ENCODE measurements at regions not wholly inside any gene's neighbourhood (a gene's known extent, or its start where the extent isn't known, plus 50 kb on each side); places are given as distances from the start of the nearest gene placed in this dataset.

DNA sequence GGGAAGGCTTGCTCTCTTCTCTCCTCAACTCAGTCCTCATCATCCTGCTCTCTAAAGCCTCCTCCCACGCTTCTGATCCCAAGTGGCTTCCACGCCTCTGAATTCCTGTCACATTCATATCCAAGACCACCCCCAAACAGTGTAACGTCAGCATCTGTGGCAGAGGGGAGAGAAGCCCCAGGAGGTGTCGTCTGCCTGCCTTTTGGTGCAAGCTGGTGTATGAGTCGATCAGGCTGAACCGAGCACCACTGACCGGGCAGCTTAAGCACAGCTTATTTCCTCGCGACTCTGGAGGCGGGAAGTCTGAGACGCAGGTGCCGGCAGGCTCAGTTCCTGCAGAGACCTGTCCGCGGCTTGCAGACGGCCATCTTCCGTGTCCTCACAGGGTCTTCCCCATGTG, 123.8 kb upstream of the RAB4A start:
- DNase-seq (ENCODE audit: low spot score) (peak; percentile 27), ATAC-seq (peak; percentile 45)
- H3K27ac ChIP-seq (ENCODE audit: low read depth), result no peak overlapping the region
- H3K4me1 ChIP-seq (ENCODE audit: insufficient read depth), result peaks cover 12% of the 10 kb centered on the region; the same call in 1 of the 2 replicates
- no peak overlapping the region for H3K4me3 ChIP-seq
- H3K36me3 Mint-ChIP-seq (ENCODE audit: low read depth), result no peaks in the 10 kb centered on the region
- H3K4me3 Mint-ChIP-seq, result no peak overlapping the region
- H3K27me3 ChIP-seq (ENCODE audit: insufficient read depth), result no peaks in the 10 kb centered on the region
- no peak overlapping the region for H3K27ac Mint-ChIP-seq
- H3F3A ChIP-seq (replicated peaks; ENCODE audit: low read depth), result 0 out of 2 replicates have a peak, but pooled peaks cover 4% of the 10 kb centered on the region
- no peaks in the 10 kb centered on the region for H3K79me2 ChIP-seq (replicated peaks; ENCODE audit: insufficient read depth)
- H2AFZ ChIP-seq, result peak overlapping the region; percentile 78; the same call in 1 of the 2 replicates
- peaks cover 4% of the 10 kb centered on the region for H3K4me1 Mint-ChIP-seq
- no peaks in the 10 kb centered on the region for H3K9me3 Mint-ChIP-seq
- no peak overlapping the region for H3K4me2 ChIP-seq
- H3K36me3 ChIP-seq (ENCODE audit: insufficient read depth), result no peaks in the 10 kb centered on the region
- peaks cover 12% of the 10 kb centered on the region for H3K27me3 Mint-ChIP-seq (ENCODE audit: insufficient read depth, low read depth, poor library complexity)
- H4K20me1 ChIP-seq (replicated peaks; ENCODE audit: insufficient read depth), result no peaks in the 10 kb centered on the region
- H3K9me2 ChIP-seq (ENCODE audit: insufficient read depth), result peaks cover 3% of the 10 kb centered on the region
- TF ChIP-seq, protein P1, sequence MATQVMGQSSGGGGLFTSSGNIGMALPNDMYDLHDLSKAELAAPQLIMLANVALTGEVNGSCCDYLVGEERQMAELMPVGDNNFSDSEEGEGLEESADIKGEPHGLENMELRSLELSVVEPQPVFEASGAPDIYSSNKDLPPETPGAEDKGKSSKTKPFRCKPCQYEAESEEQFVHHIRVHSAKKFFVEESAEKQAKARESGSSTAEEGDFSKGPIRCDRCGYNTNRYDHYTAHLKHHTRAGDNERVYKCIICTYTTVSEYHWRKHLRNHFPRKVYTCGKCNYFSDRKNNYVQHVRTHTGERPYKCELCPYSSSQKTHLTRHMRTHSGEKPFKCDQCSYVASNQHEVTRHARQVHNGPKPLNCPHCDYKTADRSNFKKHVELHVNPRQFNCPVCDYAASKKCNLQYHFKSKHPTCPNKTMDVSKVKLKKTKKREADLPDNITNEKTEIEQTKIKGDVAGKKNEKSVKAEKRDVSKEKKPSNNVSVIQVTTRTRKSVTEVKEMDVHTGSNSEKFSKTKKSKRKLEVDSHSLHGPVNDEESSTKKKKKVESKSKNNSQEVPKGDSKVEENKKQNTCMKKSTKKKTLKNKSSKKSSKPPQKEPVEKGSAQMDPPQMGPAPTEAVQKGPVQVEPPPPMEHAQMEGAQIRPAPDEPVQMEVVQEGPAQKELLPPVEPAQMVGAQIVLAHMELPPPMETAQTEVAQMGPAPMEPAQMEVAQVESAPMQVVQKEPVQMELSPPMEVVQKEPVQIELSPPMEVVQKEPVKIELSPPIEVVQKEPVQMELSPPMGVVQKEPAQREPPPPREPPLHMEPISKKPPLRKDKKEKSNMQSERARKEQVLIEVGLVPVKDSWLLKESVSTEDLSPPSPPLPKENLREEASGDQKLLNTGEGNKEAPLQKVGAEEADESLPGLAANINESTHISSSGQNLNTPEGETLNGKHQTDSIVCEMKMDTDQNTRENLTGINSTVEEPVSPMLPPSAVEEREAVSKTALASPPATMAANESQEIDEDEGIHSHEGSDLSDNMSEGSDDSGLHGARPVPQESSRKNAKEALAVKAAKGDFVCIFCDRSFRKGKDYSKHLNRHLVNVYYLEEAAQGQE (IDR thresholded peaks at IDR 0.05; ENCODE audit: unreplicated experiment), result no peak
- TF ChIP-seq NANOG (IDR thresholded peaks at IDR 0.05; ENCODE audit: borderline replicate concordance), result no peak
- TF ChIP-seq EZH2 (IDR thresholded peaks at IDR 0.05; ENCODE audit: low read depth, unreplicated experiment), result no peak
- TF ChIP-seq POLR2AphosphoS5 (IDR thresholded peaks at IDR 0.05; ENCODE audit: low read depth), result no peak
- no peak for TF ChIP-seq JUNB (IDR thresholded peaks at IDR 0.05; ENCODE audit: unreplicated experiment)

DNA sequence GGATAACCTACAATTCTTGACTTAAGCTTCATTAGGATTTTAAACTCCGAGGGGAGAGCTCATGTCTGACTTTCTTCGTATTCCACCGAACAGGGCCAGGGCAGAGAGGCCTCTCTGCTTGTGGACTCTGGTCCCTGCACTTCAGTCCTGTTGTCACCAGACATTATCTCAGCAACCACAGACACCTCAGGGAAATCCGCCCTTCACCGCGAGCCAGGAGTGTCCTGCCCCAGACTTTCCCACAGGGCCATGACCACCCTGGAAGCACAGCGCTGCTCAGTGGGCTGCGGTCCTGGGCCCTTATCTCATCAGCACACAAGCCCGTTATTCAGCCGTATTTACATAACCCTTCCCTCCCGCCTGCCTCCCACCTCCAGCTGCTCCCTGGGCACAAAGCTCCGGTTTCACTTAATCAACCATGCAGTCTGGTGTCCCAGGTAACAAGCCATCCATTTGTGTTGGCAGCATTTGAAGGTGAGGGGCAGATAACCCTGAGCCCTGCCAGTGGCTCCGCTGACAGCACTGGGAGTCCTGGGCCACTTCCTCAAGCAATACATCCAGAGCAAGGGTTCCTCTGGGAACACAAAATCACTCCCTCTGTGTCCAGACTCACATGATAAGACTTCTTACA, 122.8 kb upstream of the RAB4A start:
- no peaks in the 10 kb centered on the region for H3K79me2 ChIP-seq (replicated peaks; ENCODE audit: insufficient read depth)
- Mint-ChIP-seq H3K9me3 (no peaks in the 10 kb centered on the region), H3K27ac (no peak overlapping the region), H3K27me3 (ENCODE audit: insufficient read depth, low read depth, poor library complexity) (peaks cover 12% of the 10 kb centered on the region), H3K36me3 (ENCODE audit: low read depth) (no peaks in the 10 kb centered on the region), H3K4me1 (peaks cover 4% of the 10 kb centered on the region), H3K4me3 (no peak overlapping the region)
- no peak overlapping the region for H3K4me2 ChIP-seq
- no peak overlapping the region for H3K27ac ChIP-seq (ENCODE audit: low read depth)
- H3K27me3 ChIP-seq (ENCODE audit: insufficient read depth), result no peaks in the 10 kb centered on the region
- H3K36me3 ChIP-seq (ENCODE audit: insufficient read depth), result no peaks in the 10 kb centered on the region
- H3K4me3 ChIP-seq, result no peak overlapping the region
- DNase-seq (ENCODE audit: low spot score) (peak; percentile 60), ATAC-seq (peak; percentile 89)
- no peak for TF ChIP-seq JUNB (IDR thresholded peaks at IDR 0.05; ENCODE audit: unreplicated experiment)
- no peak for TF ChIP-seq ZNF114 (CRISPR knock-in tag; IDR thresholded peaks at IDR 0.05)
- no peak for TF ChIP-seq EZH2 (IDR thresholded peaks at IDR 0.05; ENCODE audit: low read depth, unreplicated experiment)
- TF ChIP-seq, protein P1 (IDR thresholded peaks at IDR 0.05; ENCODE audit: unreplicated experiment), result no peak
- TF ChIP-seq POLR2AphosphoS5 (IDR thresholded peaks at IDR 0.05; ENCODE audit: low read depth), result no peak
- TF ChIP-seq, protein P2, sequence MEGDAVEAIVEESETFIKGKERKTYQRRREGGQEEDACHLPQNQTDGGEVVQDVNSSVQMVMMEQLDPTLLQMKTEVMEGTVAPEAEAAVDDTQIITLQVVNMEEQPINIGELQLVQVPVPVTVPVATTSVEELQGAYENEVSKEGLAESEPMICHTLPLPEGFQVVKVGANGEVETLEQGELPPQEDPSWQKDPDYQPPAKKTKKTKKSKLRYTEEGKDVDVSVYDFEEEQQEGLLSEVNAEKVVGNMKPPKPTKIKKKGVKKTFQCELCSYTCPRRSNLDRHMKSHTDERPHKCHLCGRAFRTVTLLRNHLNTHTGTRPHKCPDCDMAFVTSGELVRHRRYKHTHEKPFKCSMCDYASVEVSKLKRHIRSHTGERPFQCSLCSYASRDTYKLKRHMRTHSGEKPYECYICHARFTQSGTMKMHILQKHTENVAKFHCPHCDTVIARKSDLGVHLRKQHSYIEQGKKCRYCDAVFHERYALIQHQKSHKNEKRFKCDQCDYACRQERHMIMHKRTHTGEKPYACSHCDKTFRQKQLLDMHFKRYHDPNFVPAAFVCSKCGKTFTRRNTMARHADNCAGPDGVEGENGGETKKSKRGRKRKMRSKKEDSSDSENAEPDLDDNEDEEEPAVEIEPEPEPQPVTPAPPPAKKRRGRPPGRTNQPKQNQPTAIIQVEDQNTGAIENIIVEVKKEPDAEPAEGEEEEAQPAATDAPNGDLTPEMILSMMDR (conservative IDR thresholded peaks at IDR 0.05; ENCODE audit: low read depth in 2 of 2), result no peak
- H3F3A ChIP-seq (replicated peaks; ENCODE audit: low read depth), result 0 out of 2 replicates have a peak, but pooled peaks cover 4% of the 10 kb centered on the region
- H4K20me1 ChIP-seq (replicated peaks; ENCODE audit: insufficient read depth), result no peaks in the 10 kb centered on the region
- peaks cover 12% of the 10 kb centered on the region; the same call in 1 of the 2 replicates for H3K4me1 ChIP-seq (ENCODE audit: insufficient read depth)
- peak overlapping the region; percentile 33; the same call in 1 of the 2 replicates for H2AFZ ChIP-seq
- peaks cover 6% of the 10 kb centered on the region for H3K9me2 ChIP-seq (ENCODE audit: insufficient read depth)

All from GM23338 (cell line).